IMR-90 (cell line): ENCODE measurements at regions not wholly inside any gene's neighbourhood (a gene's known extent, or its start where the extent isn't known, plus 50 kb on each side); places are given as distances from the start of the nearest gene placed in this dataset.

ENCODE experiments used
- ATAC-seq: fragments of 200-7000 bp; cut with Tn5 transposase; 2 replicates; pipeline ENCODE4 v1.9.1; 2020; ENCODE audit warnings: low read depth, mild to moderate bottlenecking, moderate library complexity
- BruUV-seq: library from RNA; stranded (reverse); fragments of 400-500 nt; replicated peaks from 2 replicates; lab custom pipeline; 2021; lab: Mats Ljungman, UMichigan
- CTCF ChIA-PET: fragments of 300-600 bp; formaldehyde crosslinking; extraction: SDS; loops from one replicate; lab custom pipeline; 2021; ENCODE audit warnings: antibody characterized with exemption; lab: Yijun Ruan, JAX
- POLR2A ChIA-PET: fragments of 300-600 bp; sonication (Branson Sonifier 250); formaldehyde crosslinking; loops from one replicate; lab custom pipeline; 2022; ENCODE audit warnings: antibody characterized with exemption; ENCODE audit not compliant: unreplicated experiment; lab: Charles Lee
- DNase-seq: peaks from one replicate; pipeline ENCODE4 v3.0.0; 2013
- H2AFZ ChIP-seq: replicated peaks from 2 replicates; pipeline ENCODE3; 2013; ENCODE audit warnings: low read length, mild to moderate bottlenecking; ENCODE audit not compliant: poor library complexity
- H2AK5ac ChIP-seq: 2 replicates; pipeline ENCODE4 v1.6.1; 2013; ENCODE audit warnings: low read depth, low read length, inconsistent platforms
- H2AK9ac ChIP-seq: replicated peaks from 2 replicates; pipeline ENCODE3; 2013; ENCODE audit warnings: mild to moderate bottlenecking, low read depth, low read length, moderate library complexity; ENCODE audit not compliant: poor library complexity
- H2BK120ac ChIP-seq: 2 replicates; pipeline ENCODE4 v1.6.1; 2013; ENCODE audit warnings: low read depth, low read length, inconsistent platforms
- H2BK15ac ChIP-seq: 3 replicates; pipeline ENCODE4 v1.6.1; 2013; ENCODE audit warnings: low read depth, low read length, inconsistent platforms
- H2BK20ac ChIP-seq: 2 replicates; pipeline ENCODE4 v1.6.1; 2013; ENCODE audit warnings: low read depth, mild to moderate bottlenecking, inconsistent platforms, low read length, moderate library complexity
- H2BK5ac ChIP-seq: 2 replicates; pipeline ENCODE4 v1.6.1; 2013; ENCODE audit warnings: mild to moderate bottlenecking, low read depth, low read length, inconsistent platforms; ENCODE audit not compliant: poor library complexity, severe bottlenecking
- H3K14ac ChIP-seq: replicated peaks from 2 replicates; pipeline ENCODE4 v1.6.1; 2013; ENCODE audit warnings: low read depth, low read length, inconsistent platforms
- H3K18ac ChIP-seq: 2 replicates; pipeline ENCODE4 v1.6.1; 2013; ENCODE audit warnings: low read depth, low read length, control low read depth
- H3K23ac ChIP-seq: 2 replicates; pipeline ENCODE4 v1.6.1; 2013; ENCODE audit warnings: low read depth, low read length, inconsistent platforms
- H3K27ac ChIP-seq: 2 replicates; pipeline ENCODE4 v1.5.1; 2013; ENCODE audit warnings: mild to moderate bottlenecking, control low read depth, low read length; ENCODE audit not compliant: insufficient read depth
- H3K27me3 ChIP-seq: 2 replicates; pipeline ENCODE4 v1.6.1; 2013; ENCODE audit warnings: low read length; ENCODE audit not compliant: control insufficient read depth, insufficient read depth
- H3K36me3 ChIP-seq: 2 replicates; pipeline ENCODE4 v1.6.1; 2013; ENCODE audit warnings: low read length, mixed read lengths; ENCODE audit not compliant: control insufficient read depth, insufficient read depth
- H3K4ac ChIP-seq: 2 replicates; pipeline ENCODE4 v1.6.1; 2013; ENCODE audit warnings: low read depth, low read length, inconsistent platforms
- H3K4me1 ChIP-seq: 2 replicates; pipeline ENCODE4 v1.6.1; 2013; ENCODE audit warnings: low read length, mixed read lengths; ENCODE audit not compliant: control insufficient read depth, insufficient read depth
- H3K4me2 ChIP-seq: 2 replicates; pipeline ENCODE4 v1.6.1; 2013; ENCODE audit warnings: low read depth, mild to moderate bottlenecking, control low read depth, low read length, moderate library complexity
- H3K4me3 ChIP-seq: 2 replicates; pipeline ENCODE4 v1.5.1; 2013; ENCODE audit warnings: low read depth, mild to moderate bottlenecking, control low read depth, low read length, moderate library complexity; ENCODE audit not compliant: insufficient read depth
- H3K56ac ChIP-seq: 2 replicates; pipeline ENCODE4 v1.6.1; 2013; ENCODE audit warnings: low read length, inconsistent platforms; ENCODE audit not compliant: insufficient read depth; ENCODE audit errors: extremely low read depth
- H3K79me1 ChIP-seq, 2 experiments: 2 replicates each; pipeline ENCODE4 v1.6.1; 2013; ENCODE audit warnings: low read length in 2 of 2, inconsistent platforms in 1 of 2, low read depth in 1 of 2
- H3K9ac ChIP-seq: 2 replicates; pipeline ENCODE4 v1.6.1; 2013; ENCODE audit warnings: low read depth, low read length, control low read depth
- H3K9me1 ChIP-seq: 2 replicates; pipeline ENCODE4 v1.6.1; 2013; ENCODE audit warnings: low read length, inconsistent platforms; ENCODE audit not compliant: insufficient read depth
- H3K9me3 ChIP-seq: 2 replicates; pipeline ENCODE4 v1.6.1; 2013; ENCODE audit warnings: low read length; ENCODE audit not compliant: control insufficient read depth, insufficient read depth
- H4K20me1 ChIP-seq: 2 replicates; pipeline ENCODE4 v1.6.1; 2013; ENCODE audit warnings: low read length, inconsistent platforms; ENCODE audit not compliant: insufficient read depth
- H4K5ac ChIP-seq: 2 replicates; pipeline ENCODE4 v1.6.1; 2013; ENCODE audit warnings: mild to moderate bottlenecking, low read depth, low read length, control low read depth
- H4K8ac ChIP-seq, 2 experiments: 2 replicates each; pipeline ENCODE4 v1.6.1; 2013; ENCODE audit warnings: low read depth in 2 of 2, low read length in 2 of 2, control low read depth in 1 of 2, inconsistent platforms in 1 of 2
- H4K91ac ChIP-seq: 2 replicates; pipeline ENCODE4 v1.6.1; 2013; ENCODE audit warnings: low read depth, low read length, inconsistent platforms; ENCODE audit not compliant: insufficient read depth
- BHLHE40 ChIP-seq: fragments of 150-350 bp; IDR thresholded peaks from 2 replicates; pipeline ENCODE4 v1.6.1; 2016; ENCODE audit warnings: mild to moderate bottlenecking, low read depth, low read length
- ELK1 ChIP-seq: fragments of 150-350 bp; IDR thresholded peaks from 2 replicates; pipeline ENCODE4 v1.6.1; 2016; ENCODE audit warnings: low read depth, mild to moderate bottlenecking, low read length, moderate library complexity, borderline replicate concordance
- MAFK ChIP-seq: IDR thresholded peaks from 2 replicates; pipeline ENCODE4 v1.6.1; 2012; ENCODE audit warnings: low read depth, low read length, improper control_type of control experiment
- MAZ ChIP-seq: IDR thresholded peaks from 2 replicates; pipeline ENCODE4 v1.6.1; 2012; ENCODE audit warnings: low read depth, mild to moderate bottlenecking, low read length, improper control_type of control experiment, moderate library complexity, borderline replicate concordance
- MXI1 ChIP-seq: IDR thresholded peaks from 2 replicates; pipeline ENCODE4 v1.6.1; 2012; ENCODE audit warnings: low read depth, mild to moderate bottlenecking, low read length, moderate library complexity, borderline replicate concordance
- RCOR1 ChIP-seq: IDR thresholded peaks from 2 replicates; pipeline ENCODE4 v1.6.1; 2012; ENCODE audit warnings: mild to moderate bottlenecking, low read length, improper control_type of control experiment; ENCODE audit not compliant: insufficient replicate concordance
- SMC3 ChIP-seq: fragments of 150-350 bp; IDR thresholded peaks from 2 replicates; pipeline ENCODE4 v1.6.1; 2016; ENCODE audit warnings: low read depth, mild to moderate bottlenecking, antibody characterized with exemption, low read length, moderate library complexity
- USF2 ChIP-seq: fragments of 150-350 bp; IDR thresholded peaks from 2 replicates; pipeline ENCODE4 v1.6.1; 2017; ENCODE audit warnings: mild to moderate bottlenecking, antibody characterized with exemption, low read length, low read depth
- WGBS, 2 experiments: methylation state at CpG; one replicate each; pipeline versions ENCODE4 v1.1.5 to v1.1.7; 2013; ENCODE audit warnings: missing lambda C conversion rate in 2 of 2; ENCODE audit not compliant: insufficient read length in 1 of 2; ENCODE audit errors: extremely low coverage in 2 of 2; 5-methylcytosine and 5-hydroxymethylcytosine counted together
- dilution Hi-C: fragments of 300-500 bp; cut with HindIII; formaldehyde crosslinking; loops from one replicate; pipeline ENCODE4 v1.14.3; 2018; ENCODE audit warnings: low sequenced_read_pairs; ENCODE audit not compliant: unreplicated experiment
- in situ Hi-C: fragments of 300-500 bp; cut with MboI; formaldehyde crosslinking; loops from 3 replicates; pipeline ENCODE4 v1.14.3; 2019; ENCODE audit warnings: low sequenced_read_pairs, inconsistent platforms, mixed read lengths
- intact Hi-C: fragments of 100-400 bp; cut with micrococcal nuclease; formaldehyde crosslinking; loops from 2 replicates; pipeline ENCODE4 v1.10.0; 2022

GRCh38 chr2:220043990-220044335, 416.5 kb downstream of the SLC4A3 start:
- H3K23ac ChIP-seq = no peak overlapping the region
- POLR2A ChIA-PET = no interaction called here

More at GRCh38 chr2:220043990-220044335, 416.5 kb downstream of the SLC4A3 start:
- H4K5ac ChIP-seq = no peak overlapping the region
- TF ChIP-seq MAZ (no peak), RCOR1 (no peak), MAFK (no peak), ELK1 (no peak), BHLHE40 (no peak), SMC3 (no peak), USF2 (no peak), MXI1 (no peak)
- H2AK5ac ChIP-seq = no peak overlapping the region
- no peak overlapping the region; the same call in 1 of the 2 replicates for H3K4me2 ChIP-seq
- H4K8ac ChIP-seq = peak overlapping the region in 1 of 2 experiments; percentile 4; a peak in 1 of 4 replicates
- dilution Hi-C loops (no loop called here), intact Hi-C loops (loop anchor here (10.0 kb wide), 1 partner anchor 129 kb away; no protein-coding TSS in a partner anchor), in situ Hi-C loops (no loop called here)
- H3K4me3 ChIP-seq = no peak overlapping the region
- peak overlapping the region; percentile 16; the same call in 1 of the 2 replicates for H4K91ac ChIP-seq
- no peak overlapping the region for H2AFZ ChIP-seq
- H2BK120ac ChIP-seq = peak overlapping the region; percentile 64
- BruUV-seq = no TSS peak
- H3K14ac ChIP-seq = no peak overlapping the region
- peak overlapping the region; percentile 64; the same call in 1 of the 2 replicates for H2BK20ac ChIP-seq
- no peaks in the 10 kb centered on the region for H3K9me3 ChIP-seq
- H3K36me3 ChIP-seq = no peaks in the 10 kb centered on the region
- no peaks in the 10 kb centered on the region for H3K79me1 ChIP-seq
- DNase-seq (no peak), ATAC-seq (peak; percentile 58)
- H2BK15ac ChIP-seq = 0 out of 3 replicates have a peak overlapping the region, but pooled peaks have one; percentile 1
- no peaks in the 10 kb centered on the region for H3K27me3 ChIP-seq
- no peak overlapping the region for H3K9ac ChIP-seq
- H3K27ac ChIP-seq = no peak overlapping the region
- H3K9me1 ChIP-seq = peaks cover 2% of the 10 kb centered on the region
- WGBS, 2 experiments = no CpG with 5 or more reads among the region's 3 CpGs
- H3K56ac ChIP-seq = no peak overlapping the region
- H4K20me1 ChIP-seq = no peaks in the 10 kb centered on the region
- CTCF ChIA-PET = no interaction called here
- peak overlapping the region; percentile 8; the same call in 1 of the 2 replicates for H3K18ac ChIP-seq
- no peak overlapping the region for H2AK9ac ChIP-seq
- peaks cover 5% of the 10 kb centered on the region for H3K4me1 ChIP-seq
- H2BK5ac ChIP-seq = peak overlapping the region; percentile 67
- H3K4ac ChIP-seq = peak overlapping the region; percentile 7; the same call in 1 of the 2 replicates
